ENCODE measurements at regions not wholly inside any gene's neighbourhood (a gene's known extent, or its start where the extent isn't known, plus 50 kb on each side); places are given as distances from the start of the nearest gene placed in this dataset.

DNA sequence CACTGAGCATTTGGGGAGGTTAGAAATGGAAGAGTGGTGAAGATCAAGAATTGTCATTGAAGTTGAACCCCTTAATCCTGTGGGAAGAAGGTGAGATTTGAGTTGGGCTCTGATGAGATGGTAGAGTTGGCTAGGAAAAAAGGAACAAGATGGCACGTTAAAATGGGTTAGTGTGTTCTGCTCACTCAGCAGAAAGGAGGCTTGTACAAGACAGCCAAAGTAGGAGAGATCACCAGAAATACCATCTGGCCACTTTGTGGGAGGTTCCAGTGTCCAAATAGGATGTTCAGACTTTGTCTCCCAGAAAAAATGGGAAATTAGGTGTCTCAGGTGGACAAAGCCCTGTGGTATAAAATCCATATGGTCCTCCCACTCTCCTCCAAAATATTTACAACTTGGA lies 56.0 kb upstream of the SLC14A2 start:
- Mint-ChIP-seq H3K36me3 (ENCODE audit: low read depth) (no peaks in the 10 kb centered on the region), H3K4me1 (peaks cover 27% of the 10 kb centered on the region), H3K9me3 (no peaks in the 10 kb centered on the region), H3K27ac (peak overlapping the region in 1 of 3 experiments; percentile 24), H3K27me3 (ENCODE audit: low read depth) (no peaks in the 10 kb centered on the region), H3K4me3 (no peak overlapping the region)
- TF ChIP-seq CTCF (IDR thresholded peaks at IDR 0.05; ENCODE audit: unreplicated experiment in 3 of 3): no peak

DNA sequence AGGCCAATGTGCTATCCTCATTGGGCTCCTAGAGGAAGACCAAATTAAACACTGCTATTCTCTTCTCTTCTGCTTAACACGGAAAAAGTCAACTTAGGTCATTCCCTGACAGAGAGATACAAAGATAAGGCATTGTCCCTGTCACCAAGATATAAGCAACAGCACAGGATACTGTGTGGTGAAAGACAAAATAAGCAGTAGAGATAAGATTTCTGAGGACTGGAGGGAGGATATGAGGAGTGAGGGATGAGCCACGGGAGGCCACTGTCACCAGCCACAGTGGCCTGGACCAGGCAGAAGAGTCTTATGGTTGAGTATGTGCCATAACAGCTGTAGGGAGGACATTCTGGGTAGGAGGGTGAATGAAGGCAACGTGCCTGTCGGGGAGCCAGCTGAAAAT lies 54.4 kb upstream of the SLC14A2 start:
- TF ChIP-seq CTCF (IDR thresholded peaks at IDR 0.05; ENCODE audit: unreplicated experiment in 3 of 3): no peak
- no peak overlapping the region for H3K4me3 Mint-ChIP-seq
- peaks cover 36% of the 10 kb centered on the region for H3K4me1 Mint-ChIP-seq
- peak overlapping the region; percentile 27 to 80 (median 77) for H3K27ac Mint-ChIP-seq
- no peaks in the 10 kb centered on the region for H3K9me3 Mint-ChIP-seq
- H3K27me3 Mint-ChIP-seq (ENCODE audit: low read depth): no peaks in the 10 kb centered on the region
- no peaks in the 10 kb centered on the region for H3K36me3 Mint-ChIP-seq (ENCODE audit: low read depth)

DNA sequence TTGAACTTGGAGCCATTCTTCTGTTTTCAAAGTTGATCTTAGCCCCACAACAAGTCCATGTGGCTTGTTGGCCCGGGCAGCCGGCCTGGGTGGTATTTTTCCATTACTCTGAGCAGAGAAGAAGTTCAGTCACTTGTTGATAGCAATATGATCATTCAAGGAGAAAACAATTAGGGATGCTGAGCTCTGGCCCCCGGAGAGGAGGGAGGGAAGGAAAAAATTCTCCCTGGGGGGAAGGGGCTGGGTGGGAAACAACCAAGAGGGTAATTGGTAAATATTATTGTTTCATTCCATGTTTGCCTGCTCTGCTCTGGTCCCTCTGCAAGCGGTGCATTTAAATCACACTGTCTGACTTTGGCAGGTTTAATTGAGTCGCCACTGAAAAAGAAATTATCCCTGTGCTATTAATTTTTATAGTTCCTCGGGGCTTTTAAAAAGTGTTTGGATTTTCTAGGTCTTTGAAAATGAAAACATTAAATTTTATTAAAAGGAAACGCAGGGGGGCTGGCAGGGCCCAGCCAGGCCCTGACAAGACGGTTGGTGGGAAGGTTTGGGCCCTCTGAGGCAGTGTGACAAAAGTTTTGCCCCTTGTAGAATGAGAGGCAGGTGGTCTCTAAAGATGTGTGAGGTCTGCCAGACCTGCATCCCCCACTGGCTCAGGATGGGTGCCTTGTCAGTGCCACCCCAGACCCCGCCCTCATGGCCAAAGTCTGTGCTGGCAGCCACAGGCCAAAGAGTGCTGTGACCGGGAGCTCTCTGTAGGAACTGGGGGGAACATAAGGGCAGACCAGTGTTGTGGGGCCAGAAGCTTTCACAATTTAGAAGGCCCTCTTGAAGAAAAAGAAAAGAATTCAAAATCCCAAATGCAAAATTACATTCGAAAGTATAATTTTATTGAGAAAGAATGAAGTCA lies 52.5 kb upstream of the SLC14A2 start:
- Mint-ChIP-seq H3K27ac (peak overlapping the region; percentile 92 to 94 (median 94)), H3K9me3 (no peaks in the 10 kb centered on the region), H3K4me3 (no peak overlapping the region), H3K36me3 (ENCODE audit: low read depth) (no peaks in the 10 kb centered on the region), H3K4me1 (peaks cover 56% of the 10 kb centered on the region), H3K27me3 (ENCODE audit: low read depth) (no peaks in the 10 kb centered on the region)
- TF ChIP-seq CTCF (IDR thresholded peaks at IDR 0.05; ENCODE audit: unreplicated experiment in 3 of 3): no peak

DNA sequence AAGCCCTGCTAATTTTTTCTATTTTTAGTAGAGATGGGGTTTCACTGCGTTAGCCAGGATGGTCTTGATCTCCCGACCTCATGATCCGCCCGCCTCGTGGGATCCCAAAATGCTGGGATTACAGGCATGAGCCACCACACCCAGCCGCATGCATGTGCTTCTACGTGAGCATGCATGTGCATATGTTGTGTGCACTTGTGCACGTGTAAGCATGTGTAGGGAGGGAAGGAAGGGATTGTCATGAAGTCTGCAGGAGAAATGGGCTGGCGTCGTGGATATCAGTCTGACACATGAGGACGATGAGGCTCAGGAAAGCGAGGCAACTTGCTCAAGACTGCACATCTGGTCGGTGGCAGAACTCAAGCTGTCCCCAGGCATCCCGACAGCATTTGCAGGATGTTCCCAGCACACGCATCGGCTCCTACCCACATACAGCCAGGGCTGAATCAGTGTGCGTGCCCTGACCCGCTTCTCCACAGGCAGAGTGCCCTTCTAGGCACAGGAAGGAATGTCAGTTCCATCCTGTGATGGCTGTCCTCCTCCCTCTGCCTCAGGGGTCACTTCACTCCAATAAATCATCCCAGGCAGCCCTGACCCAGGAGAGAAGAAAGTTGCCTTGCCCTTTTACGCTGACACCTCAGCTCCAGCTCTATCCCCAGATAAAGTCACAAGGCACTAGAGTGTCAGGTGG lies 49.9 kb upstream of the SLC14A2 start:
- Mint-ChIP-seq H3K4me1 (peaks cover 68% of the 10 kb centered on the region), H3K36me3 (ENCODE audit: low read depth) (peaks cover 4% of the 10 kb centered on the region), H3K27ac (peak overlapping the region; percentile 92 to 98 (median 94)), H3K9me3 (peaks cover 4% of the 10 kb centered on the region), H3K27me3 (ENCODE audit: low read depth) (no peaks in the 10 kb centered on the region), H3K4me3 (peak overlapping the region in 1 of 3 experiments; percentile 20)
- no peak for TF ChIP-seq CTCF (IDR thresholded peaks at IDR 0.05; ENCODE audit: unreplicated experiment in 3 of 3)

Measured in nephron (organoid).